ENCODE measurements at regions not wholly inside any gene's neighbourhood (a gene's known extent, or its start where the extent isn't known, plus 50 kb on each side); places are given as distances from the start of the nearest gene placed in this dataset.

- no peak overlapping the region for H3K27ac Mint-ChIP-seq
- peaks cover 2% of the 10 kb centered on the region for H3K36me3 Mint-ChIP-seq (ENCODE audit: low read depth)
- H3K4me3 Mint-ChIP-seq = no peak overlapping the region
Observed at GRCh38 chr2:111712940-111713515, 171.0 kb downstream of the ANAPC1 start.

GRCh38 chr2:111715987-111716904, 167.7 kb downstream of the ANAPC1 start:
- peak overlapping the region; percentile 38 for H3K27ac Mint-ChIP-seq
- H3K9me3 Mint-ChIP-seq = no peaks in the 10 kb centered on the region
- H3K4me1 Mint-ChIP-seq (ENCODE audit: low read depth) = peaks cover 10% of the 10 kb centered on the region
- peaks cover 3% of the 10 kb centered on the region for H3K36me3 Mint-ChIP-seq (ENCODE audit: low read depth)
- H3K4me3 Mint-ChIP-seq = no peak overlapping the region
- peaks cover 3% of the 10 kb centered on the region for H3K27me3 Mint-ChIP-seq (ENCODE audit: low read depth)

More at GRCh38 chr2:111712940-111713515, 171.0 kb downstream of the ANAPC1 start:
- H3K27me3 Mint-ChIP-seq (ENCODE audit: low read depth) = peaks cover 5% of the 10 kb centered on the region
- H3K9me3 Mint-ChIP-seq = no peaks in the 10 kb centered on the region
- peaks cover 32% of the 10 kb centered on the region for H3K4me1 Mint-ChIP-seq (ENCODE audit: low read depth)

- Mint-ChIP-seq H3K27ac (no peak overlapping the region), H3K36me3 (ENCODE audit: low read depth) (peaks cover 1% of the 10 kb centered on the region), H3K4me1 (ENCODE audit: low read depth) (peaks cover 7% of the 10 kb centered on the region), H3K9me3 (no peaks in the 10 kb centered on the region), H3K27me3 (ENCODE audit: low read depth) (no peaks in the 10 kb centered on the region), H3K4me3 (no peak overlapping the region)
Observed at GRCh38 chr2:111716905-111717775, 166.9 kb downstream of the ANAPC1 start.

Data from T-helper 1 cell treated with Interleukin-12 subunit alpha and Interleukin-12 subunit beta and Interleukin-4 antibody, amounts not matched to agents 30 μg/mL and 1 μg/mL, for 36 hours (primary cell).